Uterus (tissue), 3 donors: ENCODE measurements at regions not wholly inside any gene's neighbourhood (a gene's known extent, or its start where the extent isn't known, plus 50 kb on each side); places are given as distances from the start of the nearest gene placed in this dataset.

Experiments used
- DNase-seq, 2 donors: peaks; one replicate each; pipeline ENCODE4 v3.0.0-alpha.2; 2019 to 2020
- H3K27ac ChIP-seq, 2 donors: fragments of 200-600 bp; sonication (generic); 1 replicate in 1 of 2; 2 replicates in 1 of 2; pipeline ENCODE4 v1.5.1; 2016 to 2018
- H3K27me3 ChIP-seq, 2 donors: fragments of 200-600 bp; sonication (generic); one replicate each; pipeline ENCODE4 v1.5.1; 2018 to 2019; ENCODE audit warnings: control low read depth in 1 of 2
- H3K36me3 ChIP-seq, 2 donors: fragments of 200-600 bp; sonication (generic); one replicate each; pipeline ENCODE4 v1.5.1; 2019; ENCODE audit warnings: control low read depth in 1 of 2
- H3K4me1 ChIP-seq, 2 donors: fragments of 200-600 bp; sonication (generic); one replicate each; pipeline ENCODE4 v1.5.1; 2018 to 2019; ENCODE audit warnings: control low read depth in 1 of 2
- H3K4me3 ChIP-seq, 2 donors: fragments of 200-600 bp; sonication (generic); 1 replicate in 1 of 2; 2 replicates in 1 of 2; pipeline ENCODE4 v1.5.1; 2018 to 2019; ENCODE audit warnings: mild to moderate bottlenecking in 1 of 2
- H3K9me3 ChIP-seq, 2 donors: fragments of 200-600 bp; sonication (generic); one replicate each; pipeline ENCODE4 v1.5.1; 2019; ENCODE audit warnings: control low read depth in 1 of 2
- POLR2A ChIP-seq, 2 donors: fragments of 450-650 bp; IDR thresholded peaks; one replicate each; pipeline ENCODE4 v1.6.1; 2016; ENCODE audit warnings: antibody characterized with exemption in 2 of 2, mild to moderate bottlenecking in 1 of 2, moderate library complexity in 1 of 2
- intact Hi-C: fragments of 100-400 bp; cut with DNase I; formaldehyde crosslinking; loops from one replicate; pipeline ENCODE4 v1.15.1; 2023; ENCODE audit warnings: low total_unique reads
- TF ChIP-seq, protein P1 (sequence below), 4 experiments: fragments of 200-600 bp in 2 of 4; fragments of 450-650 bp in 2 of 4; sonication (generic) in 2 of 4; IDR thresholded peaks; one replicate each; pipeline ENCODE4 v1.5.1; 2016 to 2019; ENCODE audit warnings: antibody characterized with exemption in 4 of 4, mild to moderate bottlenecking in 2 of 4, moderate library complexity in 1 of 4
- donor health status: DM: yes; HTN: yes; CAD: no.

GRCh38 chr2:67834482-67834881 lies 228.3 kb downstream of the C1D start:
- no peak for DNase-seq
- H3K9me3 ChIP-seq = no peaks in the 10 kb centered on the region
- intact Hi-C loops = loop anchor here (10.0 kb wide), 1 partner anchor 160 kb away; no protein-coding TSS in a partner anchor
- H3K4me1 ChIP-seq = no peaks in the 10 kb centered on the region
- no peak overlapping the region for H3K4me3 ChIP-seq
- H3K27ac ChIP-seq = no peak overlapping the region
- H3K27me3 ChIP-seq = no peaks in the 10 kb centered on the region
- no peaks in the 10 kb centered on the region for H3K36me3 ChIP-seq
- TF ChIP-seq, protein P1, sequence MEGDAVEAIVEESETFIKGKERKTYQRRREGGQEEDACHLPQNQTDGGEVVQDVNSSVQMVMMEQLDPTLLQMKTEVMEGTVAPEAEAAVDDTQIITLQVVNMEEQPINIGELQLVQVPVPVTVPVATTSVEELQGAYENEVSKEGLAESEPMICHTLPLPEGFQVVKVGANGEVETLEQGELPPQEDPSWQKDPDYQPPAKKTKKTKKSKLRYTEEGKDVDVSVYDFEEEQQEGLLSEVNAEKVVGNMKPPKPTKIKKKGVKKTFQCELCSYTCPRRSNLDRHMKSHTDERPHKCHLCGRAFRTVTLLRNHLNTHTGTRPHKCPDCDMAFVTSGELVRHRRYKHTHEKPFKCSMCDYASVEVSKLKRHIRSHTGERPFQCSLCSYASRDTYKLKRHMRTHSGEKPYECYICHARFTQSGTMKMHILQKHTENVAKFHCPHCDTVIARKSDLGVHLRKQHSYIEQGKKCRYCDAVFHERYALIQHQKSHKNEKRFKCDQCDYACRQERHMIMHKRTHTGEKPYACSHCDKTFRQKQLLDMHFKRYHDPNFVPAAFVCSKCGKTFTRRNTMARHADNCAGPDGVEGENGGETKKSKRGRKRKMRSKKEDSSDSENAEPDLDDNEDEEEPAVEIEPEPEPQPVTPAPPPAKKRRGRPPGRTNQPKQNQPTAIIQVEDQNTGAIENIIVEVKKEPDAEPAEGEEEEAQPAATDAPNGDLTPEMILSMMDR (IDR thresholded peaks at IDR 0.05) = no peak
- no peak for TF ChIP-seq POLR2A (IDR thresholded peaks at IDR 0.05)

GRCh38 chr2:67835266-67835665 lies 227.5 kb downstream of the C1D start:
- no peak overlapping the region for H3K4me3 ChIP-seq
- H3K9me3 ChIP-seq = no peaks in the 10 kb centered on the region
- no peaks in the 10 kb centered on the region for H3K4me1 ChIP-seq
- no peak for DNase-seq
- TF ChIP-seq POLR2A (IDR thresholded peaks at IDR 0.05) = no peak
- TF ChIP-seq, protein P1 (IDR thresholded peaks at IDR 0.05) = no peak
- no peak overlapping the region for H3K27ac ChIP-seq
- H3K27me3 ChIP-seq = no peaks in the 10 kb centered on the region
- intact Hi-C loops = loop anchor here (10.0 kb wide), 1 partner anchor 160 kb away; no protein-coding TSS in a partner anchor
- no peaks in the 10 kb centered on the region for H3K36me3 ChIP-seq

DNA sequence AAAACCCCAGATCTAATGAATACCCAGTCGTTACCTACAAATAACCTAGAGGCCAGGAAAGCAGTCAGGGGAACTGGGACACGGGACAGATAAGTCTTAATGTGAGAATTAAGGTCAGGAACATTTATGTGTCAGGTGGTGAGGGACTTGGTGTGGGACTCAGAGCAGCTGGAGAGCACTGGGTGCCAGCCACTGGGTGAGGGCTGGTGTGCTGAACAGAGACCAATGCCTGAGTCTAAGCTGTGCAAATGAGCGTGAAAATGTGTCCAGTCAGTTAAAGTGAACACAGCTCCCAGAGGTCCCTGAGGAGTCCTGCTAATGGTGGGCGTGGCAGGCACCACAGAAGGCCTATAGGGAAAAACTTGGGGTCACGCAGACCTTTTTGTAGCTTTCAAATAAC lies 225.9 kb downstream of the C1D start:
- H3K9me3 ChIP-seq = no peaks in the 10 kb centered on the region
- H3K27ac ChIP-seq = no peak overlapping the region
- no peak for TF ChIP-seq POLR2A (IDR thresholded peaks at IDR 0.05)
- TF ChIP-seq, protein P1 (IDR thresholded peaks at IDR 0.05) = no peak
- no peak for DNase-seq
- no peaks in the 10 kb centered on the region for H3K4me1 ChIP-seq
- no peak overlapping the region for H3K4me3 ChIP-seq
- H3K27me3 ChIP-seq = no peaks in the 10 kb centered on the region
- intact Hi-C loops = loop anchor here (10.0 kb wide), 1 partner anchor 162 kb away; no protein-coding TSS in a partner anchor
- H3K36me3 ChIP-seq = no peaks in the 10 kb centered on the region

DNA sequence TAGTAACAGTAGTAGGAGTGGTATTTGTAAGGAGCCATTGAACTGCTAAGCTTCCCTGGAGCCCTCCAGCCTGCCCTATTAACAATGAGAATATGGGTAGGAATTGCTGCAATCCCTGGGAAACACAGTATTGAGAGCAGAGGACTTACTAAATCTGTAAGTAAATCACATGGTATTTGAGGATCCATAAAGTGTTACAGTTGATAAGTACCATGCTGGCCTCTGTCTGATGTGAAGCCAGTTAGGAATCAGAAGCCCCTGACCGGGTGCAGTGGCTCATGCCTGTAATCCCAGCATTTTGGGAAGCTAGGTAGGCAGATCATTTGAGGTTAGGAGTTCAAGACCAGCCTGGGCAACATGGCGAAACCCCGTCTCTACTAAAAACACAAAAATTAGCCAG lies 224.6 kb downstream of the C1D start:
- intact Hi-C loops = loop anchor here (10.0 kb wide), 1 partner anchor 163 kb away; no protein-coding TSS in a partner anchor
- DNase-seq = no peak
- Histone ChIP-seq H3K9me3 (no peaks in the 10 kb centered on the region), H3K27me3 (no peaks in the 10 kb centered on the region), H3K27ac (no peak overlapping the region), H3K36me3 (no peaks in the 10 kb centered on the region), H3K4me1 (no peaks in the 10 kb centered on the region), H3K4me3 (no peak overlapping the region)
- TF ChIP-seq, protein P1 (IDR thresholded peaks at IDR 0.05) = no peak
- no peak for TF ChIP-seq POLR2A (IDR thresholded peaks at IDR 0.05)

GRCh38 chr2:67839242-67839641 lies 223.6 kb downstream of the C1D start:
- TF ChIP-seq, protein P1 (IDR thresholded peaks at IDR 0.05) = no peak
- TF ChIP-seq POLR2A (IDR thresholded peaks at IDR 0.05) = no peak
- intact Hi-C loops = loop anchor here (10.0 kb wide), 1 partner anchor 164 kb away; no protein-coding TSS in a partner anchor
- no peak overlapping the region for H3K4me3 ChIP-seq

More at GRCh38 chr2:67839242-67839641, 223.6 kb downstream of the C1D start:
- Histone ChIP-seq H3K27ac (no peak overlapping the region), H3K9me3 (no peaks in the 10 kb centered on the region), H3K27me3 (no peaks in the 10 kb centered on the region), H3K36me3 (no peaks in the 10 kb centered on the region), H3K4me1 (no peaks in the 10 kb centered on the region)
- DNase-seq = no peak
